ENCODE measurements at regions not wholly inside any gene's neighbourhood (a gene's known extent, or its start where the extent isn't known, plus 50 kb on each side); places are given as distances from the start of the nearest gene placed in this dataset.

DNA sequence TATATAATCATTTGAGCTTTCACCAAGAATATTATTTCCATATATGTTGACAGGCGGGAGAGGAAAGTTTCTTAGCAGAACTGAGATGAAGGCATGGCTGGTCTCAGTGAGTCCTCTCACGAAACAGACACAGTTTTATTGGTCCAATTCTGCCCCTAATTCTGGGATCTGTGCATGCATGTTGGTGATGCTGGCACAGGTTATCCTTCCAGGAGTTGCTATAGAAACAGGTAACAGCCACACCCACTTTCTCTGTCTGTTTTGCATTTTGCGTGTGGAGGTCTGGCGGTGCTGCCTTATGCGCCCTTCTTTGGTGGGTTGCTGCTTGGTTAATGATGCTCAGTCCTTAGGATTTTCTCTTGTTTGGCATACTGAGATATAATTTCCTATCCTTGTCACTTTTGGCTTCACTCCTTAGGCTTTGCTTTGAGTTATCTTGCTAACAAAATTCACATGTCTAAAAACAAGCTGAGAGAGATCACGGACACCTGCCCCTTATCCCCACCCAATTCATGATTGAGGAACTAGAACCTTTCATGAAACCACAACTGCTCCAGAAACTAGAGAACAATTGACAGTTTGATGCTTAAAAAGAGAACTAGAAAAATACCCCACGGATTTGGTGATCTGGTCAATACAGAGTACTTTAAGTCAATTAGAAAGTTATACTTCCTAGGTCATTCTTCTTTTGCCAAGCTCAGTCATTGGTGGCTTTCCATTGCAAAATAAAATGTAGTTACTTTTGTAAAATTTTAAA, 189.3 kb downstream of the FAT3 start (continued):
- TF ChIP-seq, protein P1, sequence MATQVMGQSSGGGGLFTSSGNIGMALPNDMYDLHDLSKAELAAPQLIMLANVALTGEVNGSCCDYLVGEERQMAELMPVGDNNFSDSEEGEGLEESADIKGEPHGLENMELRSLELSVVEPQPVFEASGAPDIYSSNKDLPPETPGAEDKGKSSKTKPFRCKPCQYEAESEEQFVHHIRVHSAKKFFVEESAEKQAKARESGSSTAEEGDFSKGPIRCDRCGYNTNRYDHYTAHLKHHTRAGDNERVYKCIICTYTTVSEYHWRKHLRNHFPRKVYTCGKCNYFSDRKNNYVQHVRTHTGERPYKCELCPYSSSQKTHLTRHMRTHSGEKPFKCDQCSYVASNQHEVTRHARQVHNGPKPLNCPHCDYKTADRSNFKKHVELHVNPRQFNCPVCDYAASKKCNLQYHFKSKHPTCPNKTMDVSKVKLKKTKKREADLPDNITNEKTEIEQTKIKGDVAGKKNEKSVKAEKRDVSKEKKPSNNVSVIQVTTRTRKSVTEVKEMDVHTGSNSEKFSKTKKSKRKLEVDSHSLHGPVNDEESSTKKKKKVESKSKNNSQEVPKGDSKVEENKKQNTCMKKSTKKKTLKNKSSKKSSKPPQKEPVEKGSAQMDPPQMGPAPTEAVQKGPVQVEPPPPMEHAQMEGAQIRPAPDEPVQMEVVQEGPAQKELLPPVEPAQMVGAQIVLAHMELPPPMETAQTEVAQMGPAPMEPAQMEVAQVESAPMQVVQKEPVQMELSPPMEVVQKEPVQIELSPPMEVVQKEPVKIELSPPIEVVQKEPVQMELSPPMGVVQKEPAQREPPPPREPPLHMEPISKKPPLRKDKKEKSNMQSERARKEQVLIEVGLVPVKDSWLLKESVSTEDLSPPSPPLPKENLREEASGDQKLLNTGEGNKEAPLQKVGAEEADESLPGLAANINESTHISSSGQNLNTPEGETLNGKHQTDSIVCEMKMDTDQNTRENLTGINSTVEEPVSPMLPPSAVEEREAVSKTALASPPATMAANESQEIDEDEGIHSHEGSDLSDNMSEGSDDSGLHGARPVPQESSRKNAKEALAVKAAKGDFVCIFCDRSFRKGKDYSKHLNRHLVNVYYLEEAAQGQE (IDR thresholded peaks at IDR 0.05; ENCODE audit: unreplicated experiment) = no peak

DNA sequence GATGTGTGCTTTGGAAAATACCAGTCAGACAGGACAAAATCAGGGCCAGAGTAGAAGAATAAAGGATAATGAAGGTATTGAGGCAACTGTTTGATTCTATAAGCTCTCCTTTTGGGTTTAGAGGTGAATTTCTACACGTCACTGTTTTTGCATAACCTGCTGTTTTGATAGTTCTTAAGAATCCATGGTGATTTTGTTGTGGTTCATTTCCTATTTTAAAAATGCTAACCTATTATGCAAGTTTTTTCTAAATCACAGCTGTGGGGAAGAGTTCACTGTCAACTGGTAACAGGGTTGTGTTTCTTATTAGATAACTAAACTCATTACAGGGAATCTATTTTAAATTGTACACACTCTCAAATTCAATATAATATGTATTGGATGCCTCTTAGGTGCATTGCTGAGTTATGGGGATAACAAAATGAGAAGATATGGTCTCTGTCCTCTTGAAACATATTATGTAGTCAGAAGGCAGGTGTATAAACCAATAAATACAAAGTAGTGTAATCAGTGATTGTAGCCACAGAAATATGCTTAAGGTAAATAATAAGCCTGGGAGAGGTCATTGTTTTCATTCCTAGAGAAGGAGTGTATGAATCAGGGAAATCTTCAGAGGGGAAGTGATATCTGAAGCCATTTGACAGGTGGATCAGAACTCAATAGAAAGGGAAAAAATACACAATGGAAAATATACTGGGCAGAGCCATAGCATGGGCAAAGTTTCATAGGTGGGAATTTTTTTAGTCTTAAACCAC, 192.5 kb downstream of the FAT3 start:
- no peaks in the 10 kb centered on the region for H3K27me3 ChIP-seq (ENCODE audit: insufficient read depth)
- H3K79me2 ChIP-seq (replicated peaks; ENCODE audit: insufficient read depth) = peaks cover 79% of the 10 kb centered on the region
- H3K9me2 ChIP-seq (ENCODE audit: insufficient read depth) = no peaks in the 10 kb centered on the region
- 0 out of 2 replicates have a peak, but pooled peaks cover 8% of the 10 kb centered on the region for H4K20me1 ChIP-seq (replicated peaks; ENCODE audit: insufficient read depth)
- no peak overlapping the region for H2AFZ ChIP-seq
- H3F3A ChIP-seq (replicated peaks; ENCODE audit: low read depth) = no peaks in the 10 kb centered on the region
- Mint-ChIP-seq H3K27ac (no peak overlapping the region), H3K27me3 (ENCODE audit: insufficient read depth, low read depth, poor library complexity) (no peaks in the 10 kb centered on the region), H3K36me3 (ENCODE audit: low read depth) (no peaks in the 10 kb centered on the region), H3K4me3 (no peak overlapping the region), H3K9me3 (no peaks in the 10 kb centered on the region), H3K4me1 (peaks cover 56% of the 10 kb centered on the region)
- H3K4me3 ChIP-seq = no peak overlapping the region
- no peak overlapping the region for H3K27ac ChIP-seq (ENCODE audit: low read depth)
- H3K4me1 ChIP-seq (ENCODE audit: insufficient read depth) = peaks cover 19% of the 10 kb centered on the region
- ATAC-seq (no peak), DNase-seq (ENCODE audit: low spot score) (no peak)
- peak overlapping the region; percentile 25; the same call in 1 of the 2 replicates for H3K4me2 ChIP-seq
- no peaks in the 10 kb centered on the region for H3K36me3 ChIP-seq (ENCODE audit: insufficient read depth)
- no peak for TF ChIP-seq EZH2phosphoT487 (IDR thresholded peaks at IDR 0.05; ENCODE audit: unreplicated experiment)
- TF ChIP-seq, protein P2, sequence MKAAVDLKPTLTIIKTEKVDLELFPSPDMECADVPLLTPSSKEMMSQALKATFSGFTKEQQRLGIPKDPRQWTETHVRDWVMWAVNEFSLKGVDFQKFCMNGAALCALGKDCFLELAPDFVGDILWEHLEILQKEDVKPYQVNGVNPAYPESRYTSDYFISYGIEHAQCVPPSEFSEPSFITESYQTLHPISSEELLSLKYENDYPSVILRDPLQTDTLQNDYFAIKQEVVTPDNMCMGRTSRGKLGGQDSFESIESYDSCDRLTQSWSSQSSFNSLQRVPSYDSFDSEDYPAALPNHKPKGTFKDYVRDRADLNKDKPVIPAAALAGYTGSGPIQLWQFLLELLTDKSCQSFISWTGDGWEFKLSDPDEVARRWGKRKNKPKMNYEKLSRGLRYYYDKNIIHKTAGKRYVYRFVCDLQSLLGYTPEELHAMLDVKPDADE (IDR thresholded peaks at IDR 0.05) = no peak
- no peak for TF ChIP-seq NANOG (IDR thresholded peaks at IDR 0.05; ENCODE audit: borderline replicate concordance)

All from GM23338 (cell line).